B cell (primary cell): ENCODE measurements at regions not wholly inside any gene's neighbourhood (a gene's known extent, or its start where the extent isn't known, plus 50 kb on each side); places are given as distances from the start of the nearest gene placed in this dataset.

Experiments used
- ATAC-seq: fragments of 200-7000 bp; cut with Tn5 transposase; one replicate; pipeline ENCODE4 v1.10.0; 2021; ENCODE audit warnings: low read depth, mild to moderate bottlenecking, moderate number of reproducible peaks, moderate library complexity
- CTCF ChIA-PET: fragments of 350-600 bp; sonication (Branson Sonifier 250); formaldehyde crosslinking; loops from one replicate; lab custom pipeline; 2021; ENCODE audit warnings: antibody characterized with exemption, inconsistent platforms; lab: Charles Lee
- POLR2A ChIA-PET: fragments of 350-600 bp; sonication (Branson Sonifier 250); formaldehyde crosslinking; loops from one replicate; lab custom pipeline; 2021; ENCODE audit warnings: antibody characterized with exemption; lab: Charles Lee
- DNase-seq: peaks from one replicate; pipeline ENCODE4 v3.0.0; 2013
- H2AFZ ChIP-seq: 2 replicates; pipeline ENCODE4 v1.6.1; 2012; ENCODE audit warnings: mild to moderate bottlenecking, low read depth, low read length; ENCODE audit not compliant: insufficient read depth, poor library complexity, severe bottlenecking
- H3K27ac ChIP-seq, 2 donors: 1 replicate in 1 of 2; 2 replicates in 1 of 2; pipeline ENCODE4 v1.5.1; 2012 to 2013; ENCODE audit warnings: low read length in 2 of 2, mild to moderate bottlenecking in 2 of 2, moderate library complexity in 1 of 2
- H3K27me3 ChIP-seq, 4 experiments: fragments of 200-600 bp in 1 of 4; sonication (generic) in 1 of 4; replicated peaks in 1 of 4; 1 replicate in 2 of 4; 2 replicates in 2 of 4; pipeline versions ENCODE4 v1.6.1 to v1.7.0; 2013 to 2016; ENCODE audit warnings: low read length in 3 of 4, mild to moderate bottlenecking in 2 of 4, mixed read lengths in 1 of 4, moderate library complexity in 1 of 4; ENCODE audit not compliant: insufficient read depth in 4 of 4, control insufficient read depth in 3 of 4; ENCODE audit errors: control extremely low read depth in 1 of 4
- H3K36me3 ChIP-seq, 2 experiments: replicated peaks in 1 of 2; 1 replicate in 1 of 2; 2 replicates in 1 of 2; pipeline versions ENCODE4 v1.6.1 to v1.7.1; 2013; ENCODE audit warnings: low read length in 1 of 2; ENCODE audit not compliant: insufficient read depth in 2 of 2, control insufficient read depth in 1 of 2; ENCODE audit errors: control extremely low read depth in 1 of 2, extremely low read depth in 1 of 2
- H3K4me1 ChIP-seq, 2 donors: fragments of 200-600 bp in 1 of 2; sonication (generic) in 1 of 2; 1 replicate in 1 of 2; 2 replicates in 1 of 2; pipeline versions ENCODE4 v1.5.1 to v1.6.1; 2013 to 2017; ENCODE audit warnings: low read length in 2 of 2; ENCODE audit not compliant: control insufficient read depth in 2 of 2, insufficient read depth in 2 of 2
- H3K4me2 ChIP-seq: replicated peaks from 2 replicates; pipeline ENCODE3; 2012; ENCODE audit warnings: mild to moderate bottlenecking, low read depth, low read length; ENCODE audit not compliant: poor library complexity, severe bottlenecking
- H3K4me3 ChIP-seq, 5 experiments: fragments of 200-600 bp in 1 of 5; sonication (generic) in 1 of 5; 1 replicate in 3 of 5; 2 replicates in 2 of 5; pipeline versions ENCODE4 v1.5.1 to v1.7.0; 2011 to 2016; ENCODE audit warnings: low read length in 4 of 5, mild to moderate bottlenecking in 4 of 5, low read depth in 2 of 5, control low read depth in 1 of 5, moderate library complexity in 1 of 5; ENCODE audit not compliant: insufficient read depth in 1 of 5; ENCODE audit errors: control extremely low read depth in 1 of 5, extremely low read depth in 1 of 5
- H3K79me2 ChIP-seq: fragments of 200-600 bp; sonication (generic); one replicate; pipeline ENCODE4 v1.6.0; 2016; ENCODE audit warnings: low read length; ENCODE audit not compliant: control insufficient read depth, insufficient read depth
- H3K9ac ChIP-seq: fragments of 200-600 bp; sonication (generic); 2 replicates; pipeline ENCODE4 v1.6.1; 2017; ENCODE audit warnings: mild to moderate bottlenecking, low read length, moderate library complexity
- H3K9me3 ChIP-seq, 3 donors: one replicate each; pipeline versions ENCODE4 v1.6.1 to v1.7.1; 2013; ENCODE audit warnings: low read length in 2 of 3; ENCODE audit not compliant: control insufficient read depth in 2 of 3, insufficient read depth in 1 of 3; ENCODE audit errors: control extremely low read depth in 1 of 3
- H4K20me1 ChIP-seq: 2 replicates; pipeline ENCODE4 v1.6.0; 2012; ENCODE audit warnings: mild to moderate bottlenecking, low read length; ENCODE audit not compliant: insufficient read depth, control insufficient read depth, poor library complexity, severe bottlenecking
- H3K27ac Mint-ChIP-seq: one replicate; pipeline ENCODE4 v1.8.0; 2021; ENCODE audit warnings: mixed read lengths
- H3K27me3 Mint-ChIP-seq: one replicate; pipeline ENCODE4 v1.8.0; 2021; ENCODE audit warnings: mixed read lengths
- H3K4me1 Mint-ChIP-seq: one replicate; pipeline ENCODE4 v1.8.0; 2021; ENCODE audit warnings: mixed read lengths
- H3K4me3 Mint-ChIP-seq: one replicate; pipeline ENCODE4 v1.8.0; 2021; ENCODE audit warnings: mixed read lengths
- H3K9me3 Mint-ChIP-seq: one replicate; pipeline ENCODE4 v1.8.0; 2022; ENCODE audit warnings: mixed read lengths; ENCODE audit not compliant: insufficient read depth
- CTCF ChIP-seq: fragments of 200-600 bp; IDR thresholded peaks from one replicate; pipeline ENCODE4 v1.8.0; 2022; ENCODE audit warnings: antibody characterized with exemption, mild to moderate bottlenecking
- EZH2 ChIP-seq: IDR thresholded peaks from 2 replicates; pipeline ENCODE4 v1.6.1; 2012; ENCODE audit warnings: borderline replicate concordance, low read depth, mild to moderate bottlenecking, moderate library complexity, low read length; ENCODE audit not compliant: insufficient read depth, poor library complexity, severe bottlenecking
- WGBS: methylation state at CpG from one replicate; pipeline ENCODE4 v1.1.5; 2013; ENCODE audit warnings: missing lambda C conversion rate; ENCODE audit not compliant: insufficient coverage; 5-methylcytosine and 5-hydroxymethylcytosine counted together
- intact Hi-C: fragments of 100-400 bp; cut with micrococcal nuclease; formaldehyde crosslinking; loops from one replicate; pipeline ENCODE4 v1.10.0; 2022

GRCh38 chr2:71945603-71945959 lies 202.1 kb downstream of the CYP26B1 start:
- H3K9me3 Mint-ChIP-seq: no peaks in the 10 kb centered on the region
- no peak for DNase-seq
- Histone ChIP-seq H3K27me3 (no peaks in the 10 kb centered on the region), H3K4me2 (no peak overlapping the region), H3K9me3 (no peaks in the 10 kb centered on the region), H3K4me1 (no peaks in the 10 kb centered on the region), H3K4me3 (no peak overlapping the region), H4K20me1 (no peaks in the 10 kb centered on the region), H3K79me2 (no peaks in the 10 kb centered on the region), H3K27ac (no peak overlapping the region), H3K9ac (no peak overlapping the region), H3K36me3 (no peaks in the 10 kb centered on the region), H2AFZ (no peak overlapping the region)
- peaks cover 9% of the 10 kb centered on the region for H3K27me3 Mint-ChIP-seq
- no peak overlapping the region for H3K4me3 Mint-ChIP-seq
- ChIA-PET POLR2A (no interaction called here), CTCF (no interaction called here)
- no peak for ATAC-seq
- H3K27ac Mint-ChIP-seq: no peak overlapping the region
- WGBS: 91% methylated on average over 8 of the region's 8 CpGs
- no peaks in the 10 kb centered on the region for H3K4me1 Mint-ChIP-seq
- intact Hi-C loops: no loop called here
- no peak for TF ChIP-seq EZH2
- TF ChIP-seq CTCF: no peak

- Mint-ChIP-seq H3K9me3 (no peaks in the 10 kb centered on the region), H3K4me3 (no peak overlapping the region), H3K27me3 (peaks cover 9% of the 10 kb centered on the region), H3K27ac (no peak overlapping the region), H3K4me1 (no peaks in the 10 kb centered on the region)
- H3K9me3 ChIP-seq: no peaks in the 10 kb centered on the region
- no peak overlapping the region for H3K27ac ChIP-seq
- TF ChIP-seq EZH2: no peak
- no peak for TF ChIP-seq CTCF
- no peak overlapping the region for H3K4me3 ChIP-seq
- DNase-seq (no peak), ATAC-seq (no peak)
- no peaks in the 10 kb centered on the region for H3K79me2 ChIP-seq
- ChIA-PET POLR2A (no interaction called here), CTCF (no interaction called here)
- no peaks in the 10 kb centered on the region for H4K20me1 ChIP-seq
- no peak overlapping the region for H3K9ac ChIP-seq
- no peaks in the 10 kb centered on the region for H3K4me1 ChIP-seq
- no peak overlapping the region for H2AFZ ChIP-seq
- no peaks in the 10 kb centered on the region for H3K36me3 ChIP-seq
- H3K4me2 ChIP-seq: no peak overlapping the region
- H3K27me3 ChIP-seq: no peaks in the 10 kb centered on the region
- intact Hi-C loops: no loop called here
- 86% methylated on average over 8 of the region's 13 CpGs for WGBS
Observed at GRCh38 chr2:71944806-71945602, 202.7 kb downstream of the CYP26B1 start.
